ENCODE measurements at regions not wholly inside any gene's neighbourhood (a gene's known extent, or its start where the extent isn't known, plus 50 kb on each side); places are given as distances from the start of the nearest gene placed in this dataset.
A peak's percentile ranks its signal among the peaks of the same experiment; 100 is the strongest.

DNA sequence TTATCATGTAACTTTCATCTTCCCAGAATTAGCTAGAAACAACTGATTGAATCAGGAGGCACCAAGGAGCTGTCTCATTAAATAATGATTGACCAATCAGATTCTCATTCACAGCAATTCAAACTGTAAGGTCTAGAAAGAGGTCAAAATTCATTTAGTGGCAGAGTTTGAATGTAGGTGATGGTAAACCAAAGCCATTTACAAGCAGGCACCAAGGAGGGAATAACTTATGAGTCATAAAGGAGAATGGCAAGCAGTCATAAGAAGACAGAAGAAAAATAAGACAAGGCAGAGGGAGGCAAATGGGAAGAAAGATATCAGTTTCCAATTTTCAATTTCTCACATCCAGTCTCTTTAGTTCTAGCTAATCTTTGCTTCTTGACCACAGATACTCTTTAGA, 52.9 kb upstream of the DEFB112 start:
- no peak for FAIRE-seq

DNA sequence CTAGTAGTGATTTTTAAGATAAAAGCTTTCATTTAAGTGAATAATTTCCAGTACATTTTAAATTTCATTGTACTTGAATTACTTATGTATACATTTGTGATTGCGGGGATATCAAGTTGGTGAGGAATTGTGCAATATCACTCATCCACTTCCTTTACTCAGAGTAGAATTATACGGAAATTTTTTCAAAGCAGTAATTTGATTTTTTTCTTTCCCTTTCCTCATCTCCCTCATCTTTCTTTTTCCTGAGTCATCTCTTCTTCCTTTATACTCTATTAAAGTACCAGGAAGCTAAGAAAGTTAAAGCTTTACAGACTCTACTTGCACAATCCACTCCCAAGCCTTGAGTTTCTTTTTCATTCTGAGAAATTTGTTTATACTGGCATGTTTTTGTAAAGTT, 60.9 kb upstream of the DEFB112 start:
- FAIRE-seq: no peak

DNA sequence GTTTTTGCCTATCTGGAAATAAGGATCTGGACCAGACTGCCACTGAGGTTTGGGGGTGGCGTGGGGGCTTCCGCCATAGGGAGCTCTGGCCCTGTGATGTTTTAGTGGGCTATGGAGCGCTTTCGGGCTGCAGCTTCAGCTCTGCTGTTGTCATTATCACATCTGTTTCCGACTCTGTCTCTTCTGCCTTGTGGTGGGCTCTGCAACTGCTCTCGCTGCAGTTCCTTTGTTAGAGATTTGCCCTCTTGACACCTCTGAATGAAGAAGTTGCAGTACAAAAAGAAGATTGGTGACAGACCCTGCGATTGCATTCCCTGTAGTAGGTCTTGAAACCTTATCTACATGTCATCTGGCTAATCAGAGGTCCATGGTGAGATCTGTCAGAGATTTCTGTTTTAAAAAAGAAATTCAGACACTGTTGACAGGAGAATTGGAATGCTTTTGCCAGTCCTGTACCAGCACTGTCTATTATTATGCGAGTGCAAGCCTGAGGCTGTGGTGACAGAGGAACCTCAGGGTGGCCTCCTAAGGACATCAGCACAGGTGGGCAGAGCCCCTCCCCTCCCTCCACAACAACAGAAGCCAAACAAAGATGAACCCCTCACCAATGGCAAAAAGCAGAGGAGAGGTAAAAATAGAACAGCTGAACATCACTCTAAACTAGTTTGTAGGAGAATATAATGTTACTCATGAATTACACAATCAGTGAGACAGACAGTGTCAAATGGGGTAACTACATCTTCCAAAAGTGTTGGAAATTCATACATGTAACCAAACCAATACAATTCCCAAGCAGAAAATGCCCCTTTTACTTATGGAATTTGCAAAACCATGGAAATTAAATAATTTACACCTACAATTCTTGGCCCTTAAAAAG, 63.5 kb upstream of the DEFB112 start:
- no peak for FAIRE-seq

DNA sequence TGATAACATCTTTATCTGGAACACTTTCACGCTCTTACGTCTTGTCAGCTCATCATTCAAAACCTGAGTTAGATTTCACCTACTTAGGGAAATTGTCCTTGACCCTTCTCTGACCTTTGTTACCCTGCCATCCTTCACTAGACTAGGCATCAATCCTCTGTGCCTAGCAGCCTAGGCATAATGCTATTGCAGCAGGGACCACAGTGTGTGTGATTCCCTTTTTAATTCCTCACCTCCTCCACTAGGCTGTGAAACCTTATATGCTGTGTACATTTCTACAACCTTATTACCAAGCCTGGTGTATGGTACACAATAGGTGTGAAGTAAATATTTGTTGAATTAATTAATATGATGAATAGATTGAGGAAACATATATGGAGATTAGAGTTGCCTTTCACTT, 66.7 kb upstream of the DEFB112 start:
- FAIRE-seq: no peak

DNA sequence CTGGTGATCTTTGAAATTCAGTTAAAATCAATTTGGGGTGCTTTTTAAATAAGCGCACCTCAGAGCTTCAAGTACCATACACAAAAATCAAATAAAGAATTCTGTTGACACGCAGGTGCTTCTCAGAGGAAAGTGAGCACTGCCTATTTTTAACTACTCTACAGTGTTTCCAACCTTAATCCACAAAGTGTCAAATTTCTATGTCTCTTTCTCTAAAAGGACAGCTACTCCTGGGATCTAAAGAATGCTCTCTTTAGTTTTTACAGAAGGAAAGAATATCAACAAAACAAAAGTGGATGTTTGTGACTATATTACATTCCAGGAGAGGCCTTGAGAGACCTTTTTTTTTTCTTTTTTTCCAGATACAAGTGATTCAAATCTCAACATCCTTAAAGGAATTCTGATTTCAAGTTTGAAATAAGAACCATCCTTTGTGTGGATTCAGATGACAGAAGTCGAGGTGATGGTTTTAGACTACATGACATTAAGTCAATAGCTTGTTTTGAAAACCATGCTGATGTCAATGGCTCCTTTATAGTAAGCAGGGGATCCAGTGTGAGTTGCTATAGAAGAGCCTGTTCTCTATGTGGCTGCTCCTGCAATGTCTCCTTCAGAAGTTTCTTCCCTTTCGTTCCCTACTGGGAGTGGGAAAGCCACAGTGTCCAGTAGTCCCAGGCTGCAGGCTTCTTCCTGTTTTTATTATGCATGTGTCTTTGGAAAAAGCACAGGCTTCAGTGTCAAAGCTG, 67.2 kb upstream of the DEFB112 start:
- no peak for FAIRE-seq

DNA sequence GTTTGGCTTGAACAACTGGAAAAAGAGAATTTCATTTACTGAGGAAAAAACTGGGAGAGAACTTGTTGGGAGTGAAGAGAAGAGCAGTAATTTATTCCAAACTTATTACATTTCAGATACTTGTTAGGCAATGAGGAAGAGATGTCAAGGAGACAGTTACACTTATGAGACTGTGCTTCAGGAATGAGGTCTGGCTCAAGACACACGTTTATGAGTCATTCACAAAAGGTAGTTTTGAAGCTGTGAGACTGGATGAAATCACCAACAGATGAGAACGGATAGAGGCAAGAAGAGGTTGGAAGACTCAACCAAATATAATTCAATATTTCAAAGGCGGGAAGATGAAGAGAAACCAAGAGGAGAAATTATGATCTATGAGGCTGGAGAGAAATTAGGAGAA, 70.6 kb upstream of the DEFB112 start:
- no peak for FAIRE-seq

DNA sequence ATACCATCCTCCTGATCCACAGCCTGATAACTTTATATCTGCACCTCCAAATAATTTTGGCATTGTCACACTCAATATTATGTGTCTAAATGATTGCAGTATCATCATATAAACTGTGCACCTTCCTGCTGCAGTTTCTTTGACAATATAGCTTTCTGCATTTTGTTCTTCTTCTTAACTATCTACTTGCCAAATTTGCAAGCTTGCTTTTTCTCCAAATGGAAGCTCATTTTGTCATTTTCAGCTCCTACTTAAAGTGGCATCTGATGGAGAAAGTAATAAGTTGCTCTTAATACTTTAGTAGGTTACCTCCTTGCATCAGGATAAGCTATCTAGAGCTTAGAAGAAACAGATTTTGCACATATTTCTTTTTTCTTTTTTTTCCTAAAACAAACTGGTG, 74.0 kb upstream of the DEFB112 start:
- FAIRE-seq: no peak

DNA sequence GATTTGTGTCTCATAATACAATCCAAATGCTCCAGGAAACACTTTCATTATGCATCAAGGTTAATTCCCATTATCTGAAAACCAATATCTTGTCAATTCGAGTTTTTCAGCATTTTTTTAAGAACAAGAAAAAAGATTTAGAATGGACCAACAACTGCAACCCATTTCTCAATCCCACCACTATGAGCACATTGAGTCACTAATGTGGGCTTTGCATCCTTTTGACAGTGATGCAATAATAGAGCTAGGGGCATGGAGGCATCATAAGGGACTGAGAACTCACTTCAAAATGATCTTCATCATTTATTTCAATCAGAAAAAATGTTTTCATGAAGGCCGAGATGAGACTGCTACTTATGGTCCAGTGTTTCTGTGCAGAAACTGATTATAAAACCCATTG, 74.8 kb upstream of the DEFB112 start:
- no peak for FAIRE-seq

DNA sequence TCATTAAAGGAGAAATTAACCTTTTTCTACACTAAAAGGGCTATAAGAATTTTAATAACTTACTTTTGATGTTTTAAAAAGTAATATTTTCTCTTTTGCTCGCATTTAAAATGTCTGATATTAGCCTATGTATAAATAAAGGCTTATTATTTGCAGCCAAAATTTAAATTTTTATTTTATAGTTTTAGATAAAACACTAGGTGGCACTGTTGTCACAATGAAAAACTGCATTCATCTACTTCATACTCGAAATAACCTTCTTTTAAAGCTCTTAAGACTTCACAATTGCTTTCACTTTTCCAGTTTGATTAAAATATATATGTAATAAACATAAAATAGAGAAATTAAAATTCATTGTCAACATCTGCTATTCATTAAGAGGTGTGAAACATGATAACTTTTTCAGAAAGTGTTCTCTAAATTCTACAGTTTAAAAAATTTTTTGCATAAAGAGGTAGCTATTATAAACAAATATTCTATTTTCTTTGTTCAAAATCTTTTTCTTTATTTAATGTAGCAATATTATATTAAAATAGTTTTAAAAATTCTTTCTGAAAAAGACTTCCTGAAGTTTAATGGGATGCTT, 78.8 kb upstream of the DEFB112 start:
- peak; percentile 99 for FAIRE-seq

DNA sequence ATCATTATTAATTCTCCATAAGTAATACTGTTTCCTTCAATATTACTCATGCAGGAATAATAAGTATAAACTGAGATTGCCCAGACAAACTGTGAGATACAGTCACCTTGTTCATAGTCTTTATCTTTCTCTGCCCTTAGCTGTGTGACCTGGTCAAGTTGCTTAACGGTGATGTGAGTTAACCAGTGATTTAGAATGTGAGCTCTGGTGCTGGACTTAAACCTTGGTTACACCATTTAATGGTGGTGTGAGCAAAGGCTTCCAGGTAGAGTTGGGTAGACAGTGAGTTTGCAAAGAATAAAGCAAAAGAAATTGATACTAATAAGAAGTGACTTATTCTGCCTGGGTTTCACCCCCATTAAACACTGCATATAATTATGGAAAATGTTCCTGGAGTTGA, 86.2 kb upstream of the DEFB112 start:
- FAIRE-seq: no peak

DNA sequence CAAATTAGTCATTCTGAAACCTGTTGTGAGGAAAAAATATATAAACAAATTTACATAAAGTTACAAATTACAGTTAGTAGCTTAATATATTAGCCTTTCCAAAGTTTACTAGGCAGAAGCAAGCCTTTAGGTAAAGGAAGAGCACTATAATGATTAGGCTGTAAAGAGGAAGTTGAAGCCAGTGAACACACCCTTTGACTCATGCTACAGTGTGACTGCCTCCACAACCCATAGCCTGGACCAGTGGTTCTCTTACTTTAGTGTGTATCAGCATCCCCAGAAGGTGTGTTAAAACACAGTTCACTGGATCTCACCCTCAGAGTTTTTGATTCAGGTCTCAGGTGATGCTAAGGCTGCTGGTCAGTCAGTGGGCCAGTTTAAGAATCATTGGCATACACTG, 91.4 kb upstream of the DEFB112 start:
- no peak for FAIRE-seq

DNA sequence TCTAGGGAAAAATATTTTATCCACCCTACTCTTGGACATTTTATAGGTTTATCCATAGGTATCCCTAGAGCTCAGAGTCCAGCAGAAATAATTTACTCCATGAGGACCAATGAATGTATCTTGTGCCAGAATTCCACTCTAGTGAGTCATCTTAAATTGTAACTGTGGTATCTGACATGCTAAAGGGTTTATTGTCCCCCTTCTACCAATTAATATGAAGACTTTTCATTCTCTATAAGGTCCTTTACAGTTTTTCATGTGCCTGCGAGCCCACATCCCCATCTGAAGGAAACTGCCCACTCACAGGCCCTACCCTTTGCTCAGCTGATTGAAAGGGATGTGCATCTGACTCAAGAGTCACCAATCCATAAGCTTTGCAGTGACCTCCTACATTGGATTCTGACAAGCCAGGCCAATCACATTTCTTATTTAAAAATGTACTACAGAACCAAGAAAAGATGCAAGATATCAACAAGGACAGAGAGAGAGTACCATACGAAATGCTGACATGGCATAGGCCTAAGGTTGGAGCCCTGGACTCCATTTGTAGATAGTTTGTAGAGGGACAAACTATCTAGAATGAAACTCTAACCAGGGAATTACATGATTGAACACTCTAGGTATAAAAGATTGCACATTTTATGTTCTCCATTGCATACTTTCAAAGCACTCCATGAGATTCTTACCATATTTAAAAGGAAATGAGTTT, 93.4 kb upstream of the DEFB112 start:
- no peak for FAIRE-seq

DNA sequence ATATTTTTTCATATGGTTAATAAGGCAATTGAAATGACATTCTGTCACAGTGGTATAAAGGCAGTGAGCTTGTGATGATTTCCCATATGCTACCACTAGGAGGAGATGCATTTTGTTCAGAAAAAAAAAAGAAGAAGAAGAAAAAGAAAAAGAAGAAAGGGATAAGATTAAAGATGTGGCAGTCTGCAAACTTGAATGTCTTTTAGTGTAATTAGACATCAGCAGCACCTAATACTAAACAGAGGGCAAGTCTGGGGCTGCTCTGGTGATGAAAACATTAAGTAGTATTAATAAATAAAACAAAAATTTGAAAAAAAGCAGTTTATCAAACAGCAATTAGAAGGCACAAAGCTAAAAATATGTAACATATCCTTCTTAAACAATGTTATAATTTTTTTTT, 95.4 kb upstream of the DEFB112 start:
- no peak for FAIRE-seq

DNA sequence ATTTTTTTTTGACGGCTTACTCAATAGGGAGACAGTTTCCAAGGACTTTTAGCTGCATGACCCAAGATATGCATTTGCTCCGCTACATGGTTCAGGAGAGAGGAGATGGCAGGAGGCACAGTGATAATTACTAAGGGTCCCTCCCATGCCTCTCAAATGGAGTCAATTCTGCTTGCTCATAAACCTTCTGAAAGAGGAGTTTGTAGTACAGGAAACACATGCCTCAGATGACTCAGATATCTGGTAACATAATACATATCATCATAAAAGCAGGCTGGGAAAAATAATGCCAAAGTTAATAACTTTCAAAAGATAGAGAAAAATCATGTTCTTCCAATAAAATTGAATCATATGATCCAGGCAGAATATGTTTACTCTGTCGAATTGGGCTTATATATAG, 97.6 kb upstream of the DEFB112 start:
- FAIRE-seq: no peak

DNA sequence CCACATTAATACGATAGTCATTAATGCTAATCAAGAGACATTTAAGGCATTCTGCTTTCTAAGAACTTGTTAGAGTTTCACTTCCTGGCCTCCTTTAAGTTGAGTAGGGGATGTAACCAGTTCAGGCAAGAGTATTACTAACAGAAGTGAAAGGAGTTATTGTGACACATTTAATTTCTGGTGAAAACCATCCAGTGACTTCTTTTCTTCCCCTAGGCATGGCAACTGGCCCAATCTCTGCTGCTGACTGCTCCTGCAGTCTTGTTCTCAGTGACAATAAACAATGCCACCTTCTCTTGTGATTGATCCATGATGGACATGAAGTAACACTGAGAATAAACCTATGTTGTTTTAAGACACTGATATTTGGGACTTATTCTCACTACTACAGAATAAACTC, 130.9 kb upstream of the DEFB112 start:
- no peak for FAIRE-seq

DNA sequence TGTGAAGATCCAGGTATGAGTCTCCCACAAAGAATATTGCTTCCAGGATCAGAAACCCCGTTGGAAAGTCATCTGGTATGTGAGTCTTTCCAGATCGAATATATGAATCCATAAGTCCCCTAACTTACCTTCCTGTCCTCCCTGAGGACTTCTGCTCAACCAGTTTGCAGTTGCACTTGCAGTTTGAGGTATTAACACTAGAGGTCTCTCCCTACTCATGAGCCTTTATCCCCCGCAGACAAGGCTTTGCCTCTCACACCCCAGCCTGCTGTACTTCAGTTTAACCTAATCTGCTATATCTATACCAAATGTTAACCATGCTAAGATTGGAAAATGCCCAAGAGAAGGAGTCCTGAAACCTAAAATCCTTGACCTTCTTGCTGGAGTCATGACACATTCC, 135.3 kb upstream of the DEFB112 start:
- FAIRE-seq: no peak

DNA sequence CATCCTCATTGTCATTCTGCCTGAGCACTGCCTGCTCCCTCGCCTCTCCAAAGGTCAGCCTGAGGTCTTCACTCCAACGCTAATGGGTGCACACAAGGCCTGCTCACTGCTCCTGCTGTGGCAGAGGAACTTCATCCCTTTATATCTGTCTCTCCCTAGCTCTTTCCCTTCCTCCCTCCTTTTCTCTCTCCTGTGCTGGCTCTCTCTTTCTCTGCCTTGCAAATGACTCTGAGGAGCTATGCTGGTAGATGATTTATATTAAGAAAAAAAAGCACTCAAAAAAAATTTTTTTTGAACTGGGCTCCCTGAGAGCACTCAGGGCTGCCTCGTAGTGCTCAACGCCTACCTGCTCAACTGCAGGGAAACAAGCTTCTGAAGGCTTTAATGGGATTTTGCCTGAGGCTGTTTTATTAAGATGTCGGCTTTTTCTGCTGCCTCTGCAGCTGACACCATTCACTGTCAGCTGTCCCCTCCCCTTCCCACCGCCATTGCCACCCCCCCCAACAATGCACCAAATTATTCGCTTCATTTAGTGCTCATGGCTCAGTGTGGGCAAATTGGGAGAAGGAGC, 137.7 kb upstream of the DEFB112 start:
- no peak for FAIRE-seq

DNA sequence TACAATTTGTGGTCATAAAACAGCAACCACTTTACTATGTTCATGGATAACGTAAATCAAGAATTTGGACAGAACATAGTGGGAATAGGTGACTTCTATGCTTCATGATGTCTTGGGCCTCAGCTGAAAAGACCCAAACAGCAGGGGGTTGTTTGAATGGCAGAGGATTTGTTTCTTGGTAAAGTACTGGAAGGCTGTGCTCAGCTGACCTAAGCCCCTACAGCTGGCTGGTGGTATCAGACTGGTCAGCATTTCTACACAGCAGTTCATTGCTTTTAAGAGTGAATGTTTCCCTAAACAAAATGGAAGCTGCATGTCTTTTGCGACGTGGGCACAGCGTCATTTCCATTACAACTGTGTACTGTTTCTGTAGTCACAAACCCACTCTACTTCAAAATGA, 148.5 kb upstream of the DEFB112 start:
- no peak for FAIRE-seq

DNA sequence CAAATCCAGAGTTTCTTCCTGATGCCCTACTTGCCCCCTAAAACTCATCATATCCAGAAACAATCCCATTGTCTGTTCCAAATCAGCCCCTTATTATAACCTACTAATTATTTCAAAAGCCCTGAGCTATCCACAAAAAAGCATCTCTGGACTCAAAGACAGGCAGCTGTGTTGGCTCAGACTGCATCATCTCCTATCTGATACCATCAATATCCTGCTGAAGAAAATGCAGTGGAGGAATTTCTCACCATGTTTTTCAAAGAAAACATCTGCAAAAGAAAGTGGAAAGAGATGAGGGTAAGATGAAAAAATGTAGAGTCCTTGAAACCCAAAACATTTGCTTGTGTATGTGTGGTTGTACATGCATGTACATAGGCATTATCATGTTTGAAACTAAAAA, 153.0 kb upstream of the DEFB112 start:
- no peak for FAIRE-seq

DNA sequence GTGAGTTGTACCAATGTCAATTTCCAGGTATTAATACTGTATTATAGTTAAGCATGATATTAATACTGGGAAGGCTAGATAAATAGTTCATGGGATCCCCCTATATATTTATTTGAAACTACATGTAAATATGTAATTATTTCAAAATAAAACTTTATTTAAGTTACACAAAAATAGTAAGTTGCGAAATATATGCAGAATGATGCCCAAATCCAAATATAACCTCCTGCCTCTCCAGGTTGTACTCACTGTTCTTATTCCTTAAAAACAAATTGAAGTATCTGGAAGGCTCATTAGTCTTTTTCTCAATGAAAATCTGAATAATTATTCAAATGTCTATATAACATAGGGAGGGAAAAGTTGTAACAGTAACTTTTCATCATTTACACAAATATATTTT, 161.9 kb upstream of the DEFB112 start:
- FAIRE-seq: no peak

DNA sequence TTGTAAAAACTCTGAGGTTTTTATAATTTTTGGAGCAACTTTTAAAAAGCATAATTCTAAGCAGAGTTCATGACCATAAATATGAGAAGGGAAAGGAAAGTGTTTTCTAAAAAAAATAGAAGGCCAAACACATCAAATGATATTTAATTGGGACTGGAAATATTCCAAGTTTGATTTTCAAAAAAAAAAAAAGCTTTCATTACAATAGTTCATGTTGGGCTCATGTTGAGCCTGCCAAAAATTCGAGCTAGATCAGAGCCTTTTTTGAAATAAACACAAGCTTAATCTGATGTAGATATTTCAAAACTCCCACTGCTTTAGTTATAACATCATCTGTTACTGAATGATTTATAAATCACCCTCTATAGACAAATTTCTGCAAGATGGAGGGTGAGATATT, 163.4 kb upstream of the DEFB112 start:
- no peak for FAIRE-seq

DNA sequence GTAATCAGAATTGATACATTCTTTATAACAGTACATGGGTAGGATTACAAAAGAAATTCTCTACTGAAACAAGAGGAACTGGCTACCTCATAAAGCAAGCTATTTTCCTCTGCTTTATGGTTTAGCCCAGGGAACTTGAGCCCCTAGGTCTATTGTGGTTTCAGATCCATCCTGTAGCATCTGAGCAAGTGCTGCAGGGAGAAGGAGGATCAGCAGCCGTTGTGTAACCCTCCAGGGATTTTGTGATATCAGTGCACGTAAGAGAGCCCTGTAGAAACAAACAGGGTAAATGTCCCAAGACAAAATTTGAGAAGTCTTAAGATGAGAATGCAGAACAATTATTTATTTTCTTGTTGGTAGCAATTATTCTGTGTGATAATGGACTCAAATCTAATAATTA, 165.2 kb upstream of the DEFB112 start:
- no peak for FAIRE-seq

DNA sequence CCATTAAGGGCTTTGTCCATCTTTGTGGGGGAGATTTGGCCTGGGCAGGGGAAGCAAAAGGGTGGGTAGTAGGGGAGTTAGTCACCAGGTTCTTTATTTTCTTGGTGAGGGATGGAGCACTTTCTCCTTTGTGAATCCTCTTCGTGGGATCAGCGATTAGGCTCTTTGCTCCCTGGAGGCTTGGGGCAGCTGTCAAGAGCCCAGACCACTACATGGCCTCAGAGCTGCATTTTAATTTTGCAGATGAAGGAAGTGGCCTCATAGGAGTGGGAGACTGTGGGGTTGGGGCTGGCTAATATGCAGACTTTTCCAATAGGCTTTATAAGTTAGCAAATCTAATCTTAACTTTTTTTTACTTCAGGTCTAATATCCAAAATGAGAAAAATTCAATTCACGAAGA, 168.1 kb upstream of the DEFB112 start:
- no peak for FAIRE-seq
